ENCODE measurements at regions not wholly inside any gene's neighbourhood (a gene's known extent, or its start where the extent isn't known, plus 50 kb on each side); places are given as distances from the start of the nearest gene placed in this dataset.

DNA sequence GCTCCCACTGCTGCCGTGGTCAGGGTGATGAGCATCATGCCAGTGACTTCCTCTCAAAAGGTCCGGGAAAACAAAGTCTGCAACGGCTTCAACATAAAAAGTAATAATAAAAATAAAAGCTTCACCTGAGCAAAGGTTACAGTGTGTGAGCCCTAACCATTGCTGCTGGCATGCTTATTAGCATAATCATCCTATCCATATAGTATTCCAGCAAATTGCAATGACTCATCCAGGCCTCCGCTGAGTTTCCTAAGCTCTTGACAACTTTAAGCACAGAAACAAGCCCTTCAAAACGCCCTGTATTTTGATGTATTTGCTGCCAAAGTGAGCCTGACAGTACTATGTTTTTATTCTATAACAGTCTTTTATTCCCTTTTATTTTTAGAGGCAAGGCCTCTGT lies 100.5 kb downstream of the AASDH start:
- DNase-seq = peak; percentile 49

DNA sequence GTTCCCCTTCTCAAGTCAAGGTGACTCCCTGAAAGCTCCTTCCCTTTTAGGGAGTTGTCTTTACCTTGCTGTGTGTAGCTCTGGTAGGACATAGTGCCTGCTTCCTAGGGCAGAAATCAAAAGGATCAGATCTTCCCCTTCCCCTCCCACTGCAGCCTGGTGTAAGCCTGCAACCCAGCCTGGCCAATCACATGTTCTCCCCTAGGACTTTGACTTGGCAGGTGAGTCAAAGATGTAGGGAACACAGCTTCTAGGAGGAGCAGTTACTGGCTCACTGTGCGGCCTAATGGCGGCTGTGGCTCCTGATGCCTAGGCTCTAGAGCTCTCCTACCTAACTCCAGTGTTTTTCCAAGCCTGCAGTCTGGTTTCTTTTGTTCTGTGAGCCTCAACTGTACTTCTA lies 103.9 kb downstream of the AASDH start:
- DNase-seq = no peak

DNA sequence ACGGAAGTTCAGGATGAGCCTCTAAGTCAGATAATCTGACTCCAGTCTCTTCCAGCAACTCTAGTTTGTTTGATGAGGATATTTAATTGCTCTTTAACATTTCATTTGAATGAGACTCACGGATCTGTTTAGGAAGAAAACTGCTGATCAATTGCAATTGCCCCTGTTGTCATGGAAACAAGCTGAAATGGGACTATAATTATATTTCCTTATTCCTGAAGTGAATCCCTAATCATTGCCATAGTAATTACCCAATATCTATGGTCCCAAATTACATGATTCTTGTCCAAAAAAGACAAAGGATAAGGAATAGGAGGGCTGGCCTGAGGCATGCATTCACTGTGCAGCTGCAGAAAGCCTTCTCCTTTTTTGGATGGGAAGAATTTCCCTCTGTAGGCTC lies 105.3 kb downstream of the AASDH start:
- no peak for DNase-seq

DNA sequence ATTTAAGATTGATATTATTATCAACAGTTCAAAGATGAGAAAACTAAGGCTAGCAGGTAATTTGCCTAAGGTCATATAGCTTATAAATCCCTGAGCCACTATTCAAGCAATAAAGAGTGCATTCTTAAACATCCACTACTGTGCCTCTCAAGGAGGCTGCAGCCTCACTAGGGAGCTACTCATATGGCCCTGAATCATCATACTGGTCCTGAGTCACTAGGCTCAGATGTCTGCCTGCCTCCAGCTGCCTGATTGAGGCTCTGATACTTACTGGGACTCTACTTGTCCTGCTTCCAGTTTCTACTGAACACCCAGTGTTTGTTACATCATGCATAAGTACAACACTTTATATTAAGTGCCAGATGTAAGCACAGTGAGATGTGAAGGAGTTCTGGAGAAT lies 110.7 kb downstream of the AASDH start:
- peak; percentile 29 for DNase-seq

DNA sequence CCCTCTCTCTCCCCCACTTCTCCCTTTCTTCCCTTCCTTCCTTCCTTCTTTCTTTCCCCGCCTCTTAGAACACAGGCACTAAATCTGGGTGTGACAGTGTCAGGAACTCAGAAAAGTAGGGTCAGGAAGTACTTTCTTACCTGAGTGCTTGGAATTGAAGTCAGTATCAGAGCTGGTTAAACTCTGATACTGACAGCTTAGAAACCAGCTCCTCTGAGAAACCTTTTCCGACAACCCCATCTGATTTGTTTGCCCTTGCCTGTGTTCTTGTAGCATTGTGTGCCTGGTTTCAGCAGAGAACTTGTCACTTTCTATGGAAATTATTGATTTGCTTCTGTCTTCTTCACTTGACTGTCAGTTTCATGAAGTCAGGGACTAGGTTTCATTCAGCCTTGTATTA lies 113.9 kb downstream of the AASDH start:
- DNase-seq = no peak

DNA sequence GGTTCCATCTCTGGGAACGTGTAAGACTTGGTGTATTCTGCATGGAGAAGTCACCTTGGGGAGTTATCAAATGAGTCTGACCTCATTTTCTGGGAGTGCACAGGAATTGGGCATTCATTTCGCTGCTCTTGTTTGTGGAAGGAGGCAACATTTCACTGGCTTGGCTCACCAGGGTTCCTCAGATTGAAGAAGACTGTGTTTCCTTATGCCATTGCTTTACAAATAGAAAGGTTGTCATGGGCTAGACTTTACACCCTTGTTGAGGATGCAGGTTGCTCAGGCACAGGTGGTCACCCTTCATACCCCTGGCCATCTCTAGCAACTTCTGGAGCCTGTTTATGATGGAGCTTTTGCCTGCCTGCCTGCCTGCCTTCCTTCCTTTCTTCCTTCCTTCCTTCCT lies 114.4 kb downstream of the AASDH start:
- no peak for DNase-seq

DNA sequence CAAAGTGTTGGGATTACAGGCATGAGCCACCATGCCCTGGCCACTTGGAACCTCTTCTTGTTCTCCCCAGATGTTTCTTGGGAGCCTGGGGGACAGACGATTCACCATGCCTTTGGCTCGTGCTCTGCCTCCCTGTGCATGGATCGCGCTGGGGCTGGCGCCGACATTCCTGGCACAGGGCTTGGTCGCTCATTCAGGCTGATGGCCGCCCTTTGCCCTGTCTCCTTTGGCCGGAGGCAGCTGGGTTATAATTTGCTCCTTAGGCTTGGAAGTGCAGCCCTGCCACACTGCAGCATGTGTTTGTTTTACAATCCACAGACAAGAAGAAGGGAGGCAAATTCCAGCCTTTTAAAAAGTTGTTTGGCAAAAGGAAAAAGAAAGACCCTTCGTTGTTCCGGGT lies 115.3 kb downstream of the AASDH start:
- no peak for DNase-seq

DNA sequence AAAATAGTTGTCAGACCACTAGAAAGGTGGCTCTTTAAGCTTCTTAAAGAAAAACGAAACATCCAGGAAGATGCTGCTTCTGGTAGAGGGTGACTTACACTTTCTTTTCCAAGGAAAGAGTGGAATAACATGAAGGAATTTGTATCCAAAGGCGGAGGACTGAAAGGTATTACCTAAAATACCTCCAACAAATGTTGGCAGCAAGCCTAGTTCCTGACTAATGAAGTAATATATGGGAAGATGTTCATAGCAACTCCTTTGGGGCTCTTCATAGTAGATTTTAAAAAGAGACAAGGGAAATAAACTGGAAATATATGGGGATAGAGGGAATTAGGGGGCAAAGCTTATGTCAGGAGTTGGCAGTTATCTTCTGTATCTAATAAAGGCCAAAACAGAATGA lies 116.2 kb downstream of the AASDH start:
- peak; percentile 31 for DNase-seq

DNA sequence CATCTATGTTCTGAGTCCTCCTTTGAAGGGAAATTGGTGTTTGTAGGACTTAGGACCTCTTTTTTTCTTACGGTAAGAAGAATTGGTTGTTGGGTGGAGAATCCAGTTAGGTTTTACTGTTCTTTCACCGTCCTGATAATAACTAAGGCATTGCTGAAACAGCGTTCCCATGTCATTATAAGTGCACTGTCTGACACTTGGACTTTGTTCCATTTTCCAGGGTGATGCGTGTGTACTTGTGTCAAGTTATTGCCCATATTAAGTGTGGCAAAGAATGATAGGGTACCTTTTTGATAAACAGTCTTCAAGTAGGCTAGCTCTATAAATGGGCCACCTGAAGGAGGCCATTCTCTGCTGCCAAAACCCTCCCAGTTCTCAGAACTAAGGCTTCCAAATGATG lies 119.7 kb downstream of the AASDH start:
- DNase-seq = no peak

DNA sequence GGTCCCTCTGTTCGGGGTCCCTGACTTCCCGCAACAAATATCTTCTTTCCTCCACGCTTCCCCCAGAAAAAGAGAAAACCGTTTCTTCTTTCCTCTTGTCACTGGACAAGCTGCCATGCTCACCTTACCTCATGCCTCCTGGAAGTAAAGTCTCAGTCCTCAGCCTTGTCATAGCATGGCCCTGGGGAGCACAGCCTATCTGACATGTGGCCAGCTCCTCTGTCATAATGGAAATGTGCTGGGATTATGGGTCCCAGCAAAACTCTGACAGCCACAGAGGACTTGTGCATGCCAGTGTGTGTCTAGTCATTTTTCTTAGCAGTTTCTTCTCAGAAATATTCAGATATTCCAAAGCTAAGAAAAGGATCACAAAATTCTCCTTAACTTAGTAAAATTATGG lies 122.4 kb downstream of the AASDH start:
- no peak for DNase-seq

DNA sequence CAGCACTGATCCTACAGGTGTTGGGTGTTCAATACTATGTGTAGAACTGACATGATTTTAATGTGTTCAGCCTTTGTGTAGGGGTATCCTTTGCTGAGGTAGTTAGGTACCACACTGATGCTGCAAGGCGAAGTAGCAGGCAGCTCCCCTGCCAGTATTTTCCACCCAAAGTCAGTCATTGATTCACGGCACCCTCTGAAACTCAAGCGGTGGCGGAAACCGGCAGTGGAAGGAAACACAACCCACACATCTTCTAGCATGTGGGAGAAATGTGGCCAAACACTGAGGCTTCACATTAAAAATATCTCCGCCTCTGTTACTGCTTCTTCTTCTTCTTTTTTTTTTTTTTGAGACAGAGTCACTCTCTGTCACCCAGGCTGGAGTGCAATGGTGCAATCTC lies 126.3 kb downstream of the AASDH start:
- DNase-seq = no peak

DNA sequence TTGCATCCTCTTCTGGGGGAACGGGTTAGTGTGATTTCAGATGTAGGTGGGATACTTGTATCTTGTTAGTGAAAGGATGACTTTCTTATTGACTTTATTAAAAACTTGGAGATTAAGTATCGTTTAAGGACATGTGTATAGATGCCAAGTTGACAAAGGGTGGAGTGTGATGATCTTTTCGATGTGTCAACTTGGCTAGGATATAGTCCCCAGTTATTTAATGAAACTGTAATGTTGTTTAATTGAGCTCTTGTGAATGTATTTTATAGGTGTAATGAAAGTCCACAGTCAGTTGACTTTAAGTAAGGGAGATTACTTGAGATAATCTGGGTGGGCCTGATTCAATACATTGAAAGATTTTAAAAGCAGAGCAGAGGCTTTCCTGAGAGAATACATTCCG lies 127.0 kb downstream of the AASDH start:
- DNase-seq = no peak

DNA sequence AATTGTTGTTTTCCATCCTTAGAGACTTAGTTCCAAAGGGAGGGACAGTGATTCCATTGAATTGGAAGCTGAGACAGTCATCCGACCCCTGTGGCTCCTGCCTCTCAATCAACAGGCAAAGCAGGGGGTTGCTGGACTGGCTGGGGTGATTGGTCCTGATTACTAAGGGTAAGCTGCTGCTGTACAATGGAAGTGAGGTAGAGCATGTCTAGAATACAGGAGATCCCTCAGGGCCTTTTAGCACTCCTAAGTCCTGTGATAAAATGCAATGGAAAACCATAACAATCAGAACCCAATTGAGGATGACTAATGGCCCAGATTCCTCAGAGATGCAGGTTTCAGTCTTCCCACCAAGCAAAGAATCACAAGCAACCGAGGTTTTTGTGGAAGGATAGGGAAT lies 127.6 kb downstream of the AASDH start:
- DNase-seq = no peak

DNA sequence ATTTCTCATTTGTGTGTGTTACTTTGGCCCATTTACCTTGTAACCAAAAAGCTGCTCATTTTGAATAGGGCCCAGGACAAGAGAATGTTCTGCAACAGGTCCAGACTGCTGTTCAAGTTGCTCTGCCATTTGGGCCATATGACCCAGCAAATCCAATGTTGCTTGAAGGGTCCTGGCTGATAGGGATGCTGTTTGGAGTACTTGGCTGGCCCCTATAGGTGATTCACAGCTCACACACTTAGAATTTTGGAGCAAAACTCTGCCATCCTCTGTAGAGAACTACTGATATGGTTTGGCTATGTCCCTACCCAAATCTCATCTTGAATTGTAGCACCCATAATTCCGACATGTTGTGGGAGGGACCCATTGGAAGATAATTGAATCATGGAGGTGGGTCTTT lies 131.5 kb downstream of the AASDH start:
- DNase-seq = peak; percentile 3

DNA sequence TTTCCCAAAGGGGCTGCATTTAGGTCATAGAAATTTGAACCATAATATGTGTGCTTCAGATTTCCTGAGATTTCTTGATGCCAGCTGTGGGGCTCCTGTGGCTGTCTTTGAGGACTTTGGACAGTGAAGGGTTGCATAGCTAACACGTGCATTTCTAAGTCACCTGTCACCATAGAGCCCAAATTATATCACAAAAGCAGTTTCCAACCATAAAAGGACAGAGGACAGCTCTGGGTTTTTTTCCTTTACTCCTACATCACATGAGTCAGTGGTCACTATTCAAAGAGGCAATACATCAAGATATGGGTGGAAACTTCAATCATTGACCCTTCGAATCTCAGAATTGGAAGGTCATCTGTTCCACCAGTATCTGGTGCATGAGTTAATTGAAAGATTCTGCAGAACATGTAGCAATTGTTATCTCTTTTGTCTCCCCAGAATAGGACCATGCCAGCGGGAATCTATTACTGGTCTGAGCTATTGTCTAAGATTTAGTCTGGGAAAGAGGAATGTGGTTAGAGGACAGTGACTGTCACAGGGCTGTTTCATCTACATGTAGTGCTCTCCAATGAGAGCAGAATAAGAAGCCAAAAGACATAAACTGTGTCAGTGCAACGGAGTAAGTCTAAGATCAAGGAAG lies 133.5 kb downstream of the AASDH start:
- DNase-seq = no peak

DNA sequence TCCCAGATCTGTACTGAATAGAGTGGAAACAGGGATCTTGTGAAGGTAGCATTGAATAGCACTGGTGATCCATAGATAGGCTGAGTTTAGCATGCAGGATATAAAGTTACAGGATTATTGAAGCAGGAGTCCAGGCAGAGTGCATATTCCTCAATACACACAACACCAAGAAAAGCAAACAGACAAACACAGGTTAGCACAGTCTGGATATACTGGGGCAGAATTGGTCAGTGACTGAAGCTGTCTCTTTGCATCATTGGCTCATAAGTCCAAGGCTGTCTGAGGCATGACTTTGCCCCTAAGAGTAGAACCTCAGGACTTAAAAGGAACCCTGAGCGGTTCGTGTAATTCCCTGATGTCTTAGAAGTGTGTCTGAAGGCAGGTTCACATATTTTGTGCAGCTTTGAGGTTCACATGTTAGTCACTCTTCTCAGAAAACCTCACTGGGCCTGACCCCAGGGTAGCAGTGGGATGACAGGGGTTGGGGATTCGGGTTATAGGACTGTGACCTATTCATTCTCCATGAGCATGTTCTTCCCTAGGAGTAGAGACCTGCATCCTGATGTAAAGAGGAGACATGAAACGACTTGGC lies 134.6 kb downstream of the AASDH start:
- no peak for DNase-seq

DNA sequence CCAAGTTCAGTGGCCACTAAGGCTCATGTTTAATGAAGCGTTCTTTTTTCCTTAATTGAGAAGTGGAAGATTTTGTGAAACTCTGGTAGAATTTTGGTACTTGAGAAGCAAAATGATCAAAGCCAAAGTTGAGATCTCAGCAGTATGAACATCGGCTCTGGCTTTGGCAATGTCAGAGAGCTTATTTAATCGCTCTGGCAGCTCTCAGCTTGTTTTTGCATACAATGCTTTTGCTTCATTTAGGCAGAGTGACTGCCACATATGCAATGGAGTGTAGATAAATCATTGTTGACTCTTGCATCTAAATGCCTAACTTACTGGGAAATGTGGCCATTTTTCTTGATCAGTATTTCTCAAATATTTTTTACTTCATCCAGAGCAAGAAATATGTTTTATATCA lies 135.7 kb downstream of the AASDH start:
- DNase-seq = no peak

DNA sequence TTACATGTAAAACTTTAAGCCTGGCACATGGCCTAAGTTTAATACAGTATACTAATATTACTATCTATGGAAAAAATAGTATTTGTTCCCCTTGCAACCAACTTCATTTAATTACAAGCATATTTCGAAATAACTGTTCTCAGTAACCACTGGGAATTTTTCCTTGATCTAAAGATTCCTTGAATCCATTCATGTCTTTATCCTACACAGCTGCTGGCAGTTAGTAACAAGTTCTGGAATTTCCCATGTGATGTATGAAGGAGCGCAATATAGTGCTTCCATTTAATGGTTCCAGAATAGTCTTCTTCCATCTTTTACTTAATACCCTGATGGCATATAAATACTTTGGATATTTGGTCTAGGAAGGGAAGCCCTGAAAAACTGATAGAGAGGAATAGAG lies 136.5 kb downstream of the AASDH start:
- DNase-seq = peak; percentile 42

DNA sequence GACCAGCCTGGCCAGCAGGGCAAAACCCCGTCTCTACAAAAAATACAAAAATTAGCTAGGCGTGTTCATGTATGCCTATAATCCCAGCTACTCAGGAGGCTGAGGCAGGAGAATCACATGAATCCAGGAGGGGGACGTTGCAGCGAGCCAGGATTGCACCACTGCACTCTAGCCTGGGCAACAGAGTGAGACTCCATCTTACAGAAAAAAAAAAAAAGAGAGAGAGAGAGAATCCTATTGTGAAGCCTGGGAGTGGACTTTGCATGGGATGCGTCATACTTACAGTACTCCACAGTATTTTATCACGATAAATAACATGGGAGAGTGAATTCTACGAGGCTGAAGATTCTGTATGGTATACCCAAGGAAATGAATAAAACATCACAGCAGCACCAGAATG lies 139.6 kb downstream of the AASDH start:
- DNase-seq = no peak

DNA sequence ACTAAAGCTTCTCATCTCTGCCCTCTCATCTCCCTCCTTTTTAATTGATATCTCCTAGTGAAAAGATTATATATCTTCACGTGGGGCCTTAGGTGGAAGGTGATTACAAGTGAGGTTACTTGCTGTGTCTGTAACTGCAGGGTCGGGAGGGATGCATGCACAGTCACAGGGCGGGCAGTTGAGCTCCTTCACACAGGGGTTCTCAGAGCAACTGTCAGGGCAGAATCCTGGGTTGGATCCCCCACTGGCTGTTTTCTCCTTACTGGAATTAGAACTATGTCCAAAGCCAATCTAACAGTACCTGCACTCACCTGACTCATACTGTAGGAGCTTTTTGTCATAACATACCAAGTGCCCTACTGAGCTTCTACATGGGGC lies 141.1 kb downstream of the AASDH start:
- DNase-seq = no peak

DNA sequence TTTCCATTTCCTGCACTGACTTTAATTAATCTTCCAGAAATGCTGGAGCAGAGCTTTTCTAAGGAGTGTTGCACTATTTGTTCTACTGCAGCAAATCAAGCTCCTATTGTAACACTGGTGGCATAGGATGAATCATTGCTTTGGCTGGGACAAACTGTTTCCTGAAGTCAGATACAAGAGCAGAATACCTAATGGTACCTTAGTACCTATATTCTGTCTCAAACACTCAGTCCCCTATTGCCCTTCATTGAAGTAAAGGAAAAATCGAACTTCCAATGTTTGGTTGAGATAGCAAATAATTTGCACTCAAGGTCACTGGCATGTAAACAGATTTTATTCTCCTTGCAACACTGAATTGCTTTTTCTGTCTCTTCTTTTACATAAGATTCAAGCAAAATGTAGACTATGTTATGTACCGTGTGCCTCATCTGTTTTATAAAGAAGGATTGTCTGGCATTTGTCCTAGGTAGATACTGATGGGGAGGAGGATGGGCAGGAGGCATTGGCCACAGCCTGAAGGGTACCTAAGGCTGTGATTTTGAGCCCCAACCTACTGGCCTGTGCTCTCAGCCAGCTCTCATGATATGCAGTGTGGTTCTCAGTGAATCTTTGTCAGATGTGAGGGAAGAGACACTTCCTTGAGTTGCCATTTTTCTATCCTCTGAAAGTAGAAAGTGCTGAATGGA lies 141.6 kb downstream of the AASDH start:
- no peak for DNase-seq

DNA sequence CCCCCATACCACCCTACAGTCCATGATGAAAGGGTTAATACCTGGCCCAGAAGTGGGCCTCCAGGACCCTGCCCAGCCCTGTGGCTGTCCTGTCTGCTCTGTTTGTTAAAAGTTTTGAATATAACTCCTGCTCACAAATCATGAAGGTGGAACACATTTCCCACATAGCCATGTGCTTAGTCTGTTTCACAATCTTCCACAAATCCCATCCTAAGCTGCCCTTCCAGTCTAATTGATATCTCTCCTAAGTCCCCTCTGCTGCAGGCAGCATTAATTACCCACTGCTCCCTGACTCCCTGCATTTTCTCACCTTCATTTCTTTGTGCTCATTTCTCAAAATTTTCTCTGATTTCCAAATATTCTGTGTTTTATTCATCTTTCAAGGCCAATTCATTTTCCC lies 142.6 kb downstream of the AASDH start:
- no peak for DNase-seq

DNA sequence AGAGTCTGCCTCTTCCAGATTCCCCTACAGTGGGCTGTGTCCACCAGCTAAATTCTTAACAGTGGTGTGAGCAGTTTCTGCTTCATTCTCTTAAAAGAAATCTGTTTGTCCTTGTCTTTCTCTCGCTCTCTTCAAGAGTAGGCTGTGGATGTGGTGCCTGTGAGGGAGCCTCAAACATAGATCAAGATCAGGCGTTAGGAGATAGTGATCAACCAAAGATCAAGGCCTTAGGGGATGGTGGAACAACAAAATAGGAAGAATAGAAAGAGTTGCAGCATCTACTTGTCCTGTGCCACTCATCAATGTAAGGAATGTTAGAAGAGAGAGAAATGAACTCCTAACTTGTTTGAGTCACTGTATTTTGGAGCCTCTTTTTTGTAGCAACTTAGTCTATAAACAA lies 144.2 kb downstream of the AASDH start:
- no peak for DNase-seq

DNA sequence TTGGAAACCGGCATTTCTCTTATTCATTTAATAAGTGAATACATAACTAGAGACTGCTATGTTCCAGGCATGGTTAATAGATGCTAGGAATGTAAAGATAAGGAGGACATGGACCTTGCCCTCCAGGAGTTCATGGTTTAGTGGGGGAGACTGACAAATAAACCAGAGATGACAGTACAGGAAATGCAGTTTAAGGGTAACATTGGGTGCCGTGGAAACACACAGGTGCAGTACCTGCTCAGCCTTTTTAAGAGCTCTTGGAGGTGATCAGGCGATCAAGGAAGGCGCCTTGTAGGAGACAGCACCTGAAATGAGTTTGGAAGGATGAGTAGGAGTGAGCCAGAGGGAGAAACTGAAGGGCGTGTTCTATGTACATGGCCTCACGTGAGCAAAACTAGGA lies 145.8 kb downstream of the AASDH start:
- no peak for DNase-seq
